ENCODE measurements at regions not wholly inside any gene's neighbourhood (a gene's known extent, or its start where the extent isn't known, plus 50 kb on each side); places are given as distances from the start of the nearest gene placed in this dataset.
"Not testable (repeated sequence)": the region's sequence is repeated elsewhere in the genome, so short reads cannot be mapped to it uniquely, and the experiment has no call there.

- in situ Hi-C loops (cut with HindIII; ENCODE audit: low pct_unique_long_range_greater_than_20kb, low sequenced_read_pairs) = no loop called here
- DNase-seq (ENCODE audit: low read depth) = no peak
Observed at GRCh38 chr2:167653131-167653530, 594.3 kb downstream of the STK39 start.

DNA sequence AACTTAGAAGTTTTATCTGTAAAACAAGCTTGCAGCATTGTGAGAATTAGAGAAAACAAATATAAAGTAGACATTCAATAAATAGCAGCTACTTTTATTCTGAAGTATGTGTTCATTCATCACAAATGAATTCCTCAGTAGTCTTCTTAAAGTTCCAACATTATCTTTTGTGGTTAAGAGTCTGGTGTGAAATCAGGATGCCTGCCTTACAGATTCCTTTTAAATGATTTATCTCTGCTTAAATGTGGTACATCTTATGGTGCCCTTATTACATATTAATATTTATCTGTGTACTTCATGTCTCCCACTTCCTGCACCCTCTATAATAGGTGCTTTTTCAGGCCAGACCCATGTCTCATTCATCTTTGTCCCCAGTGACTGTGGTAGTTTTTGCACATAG lies 595.0 kb downstream of the STK39 start:
- DNase-seq (ENCODE audit: low read depth) = no peak
- in situ Hi-C loops (cut with HindIII; ENCODE audit: low pct_unique_long_range_greater_than_20kb, low sequenced_read_pairs) = no loop called here

- in situ Hi-C loops (cut with HindIII; ENCODE audit: low pct_unique_long_range_greater_than_20kb, low sequenced_read_pairs) = no loop called here
- no peak for DNase-seq (ENCODE audit: low read depth)
Observed at GRCh38 chr2:167651406-167652151, 595.8 kb downstream of the STK39 start.

GRCh38 chr2:167646557-167646956 lies 600.8 kb downstream of the STK39 start:
- DNase-seq (ENCODE audit: low read depth) = no peak
- in situ Hi-C loops (cut with HindIII; ENCODE audit: low pct_unique_long_range_greater_than_20kb, low sequenced_read_pairs) = no loop called here

DNA sequence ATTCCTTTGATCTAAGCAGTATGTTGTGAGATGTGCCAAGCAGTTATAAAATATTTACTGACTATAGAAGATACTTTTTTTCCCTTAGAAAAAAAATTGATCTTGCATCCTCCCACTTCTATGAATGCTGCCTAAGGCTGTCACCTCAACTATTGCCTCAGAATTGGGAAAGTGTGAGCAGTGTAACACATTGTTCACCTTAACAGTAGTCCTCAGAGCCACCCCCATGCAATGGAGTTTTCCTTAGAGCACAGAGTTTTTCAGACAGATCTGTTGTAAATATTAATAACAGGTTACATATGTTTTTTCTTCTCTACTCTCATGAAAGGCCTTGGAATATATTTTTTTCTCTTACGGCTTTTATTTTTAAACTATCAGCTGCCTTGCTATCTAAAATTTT lies 607.3 kb downstream of the STK39 start:
- in situ Hi-C loops (cut with HindIII; ENCODE audit: low pct_unique_long_range_greater_than_20kb, low sequenced_read_pairs) = no loop called here
- no peak for DNase-seq (ENCODE audit: low read depth)

- no peak for DNase-seq (ENCODE audit: low read depth)
- in situ Hi-C loops (cut with HindIII; ENCODE audit: low pct_unique_long_range_greater_than_20kb, low sequenced_read_pairs) = no loop called here
Observed at GRCh38 chr2:167637741-167638140, 609.7 kb downstream of the STK39 start.

DNA sequence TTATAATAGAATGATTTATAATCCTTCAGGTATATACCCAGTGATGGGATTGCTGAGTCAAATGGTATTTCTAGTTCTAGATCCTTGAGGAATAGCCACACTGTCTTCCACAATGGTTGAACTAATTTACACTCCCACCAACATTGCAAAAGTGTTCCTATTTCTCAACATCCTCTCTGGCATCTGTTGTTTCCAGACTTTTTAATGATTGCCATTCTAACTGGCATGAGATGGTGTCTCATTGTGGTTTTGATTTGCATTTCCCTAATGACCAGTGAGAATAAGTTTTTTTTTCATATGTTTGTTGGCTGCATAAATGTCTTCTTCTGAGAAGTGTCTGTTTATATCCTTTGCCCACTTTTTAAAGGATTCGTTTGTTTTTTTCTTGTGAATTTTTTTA lies 615.1 kb downstream of the STK39 start:
- in situ Hi-C loops (cut with HindIII; ENCODE audit: low pct_unique_long_range_greater_than_20kb, low sequenced_read_pairs); DNase-seq (ENCODE audit: low read depth): not testable (repeated sequence)

- in situ Hi-C loops (cut with HindIII; ENCODE audit: low pct_unique_long_range_greater_than_20kb, low sequenced_read_pairs) = no loop called here
- DNase-seq (ENCODE audit: low read depth) = no peak
Observed at GRCh38 chr2:167626961-167627360, 620.4 kb downstream of the STK39 start.

DNA sequence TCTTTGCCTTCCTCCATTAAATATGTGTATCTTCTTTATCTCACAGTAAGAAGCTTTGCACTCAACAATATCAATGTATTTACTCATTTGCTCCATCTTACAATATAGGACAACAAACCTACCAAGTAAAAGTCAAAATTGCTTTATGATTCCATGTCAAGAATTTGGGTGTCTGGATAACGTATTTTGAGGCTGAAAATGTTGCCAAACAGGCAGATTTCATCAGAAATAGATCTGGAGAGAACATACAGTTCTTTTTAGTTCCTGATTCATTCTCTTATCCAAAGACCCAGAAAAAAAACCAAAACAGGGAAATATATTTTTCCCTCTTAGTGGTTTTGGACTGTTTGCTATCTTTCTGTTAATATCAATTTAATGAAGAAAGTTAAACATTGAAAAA lies 621.1 kb downstream of the STK39 start:
- DNase-seq (ENCODE audit: low read depth) = no peak
- in situ Hi-C loops (cut with HindIII; ENCODE audit: low pct_unique_long_range_greater_than_20kb, low sequenced_read_pairs) = no loop called here

DNA sequence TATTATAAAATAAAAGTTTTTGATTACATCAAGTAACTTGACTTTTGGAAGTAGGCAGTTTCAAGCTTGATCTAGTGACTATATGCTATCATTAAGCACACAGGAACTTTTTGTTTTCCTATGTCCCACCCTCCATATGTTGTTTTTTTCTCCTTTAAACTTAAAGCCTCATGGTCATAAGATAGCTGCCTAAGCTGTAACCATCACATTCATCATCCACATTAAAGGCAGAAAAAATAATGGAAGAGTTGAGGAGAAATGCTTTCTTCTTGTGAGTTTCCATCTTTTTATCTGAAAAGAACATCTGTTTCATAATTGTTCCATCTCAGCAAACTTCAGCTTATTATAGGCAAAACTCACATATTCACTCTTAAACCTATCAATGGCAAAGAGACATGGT lies 630.4 kb downstream of the STK39 start:
- in situ Hi-C loops (cut with HindIII; ENCODE audit: low pct_unique_long_range_greater_than_20kb, low sequenced_read_pairs) = no loop called here
- DNase-seq (ENCODE audit: low read depth) = no peak

DNA sequence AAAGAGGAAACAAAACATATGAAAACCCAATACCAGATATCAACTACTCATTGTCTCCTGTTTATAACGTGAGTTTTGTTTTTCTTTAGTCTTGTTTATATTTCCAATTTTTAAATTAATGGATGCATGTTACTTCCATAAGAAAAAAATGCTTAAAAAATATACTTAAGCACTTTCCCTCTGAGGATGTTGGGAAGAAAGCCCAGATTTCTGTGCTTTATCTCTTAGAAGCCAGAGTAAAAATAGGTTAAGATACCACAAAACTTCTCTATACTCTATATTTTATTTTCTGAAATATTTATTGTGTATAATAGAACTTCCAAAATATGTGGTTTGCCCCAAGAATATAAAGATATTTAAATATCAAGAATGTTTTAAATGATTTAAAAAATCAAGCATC lies 633.9 kb downstream of the STK39 start:
- in situ Hi-C loops (cut with HindIII; ENCODE audit: low pct_unique_long_range_greater_than_20kb, low sequenced_read_pairs) = no loop called here
- no peak for DNase-seq (ENCODE audit: low read depth)

GRCh38 chr2:167608487-167608886 lies 638.9 kb downstream of the STK39 start:
- in situ Hi-C loops (cut with HindIII; ENCODE audit: low pct_unique_long_range_greater_than_20kb, low sequenced_read_pairs) = no loop called here

DNA sequence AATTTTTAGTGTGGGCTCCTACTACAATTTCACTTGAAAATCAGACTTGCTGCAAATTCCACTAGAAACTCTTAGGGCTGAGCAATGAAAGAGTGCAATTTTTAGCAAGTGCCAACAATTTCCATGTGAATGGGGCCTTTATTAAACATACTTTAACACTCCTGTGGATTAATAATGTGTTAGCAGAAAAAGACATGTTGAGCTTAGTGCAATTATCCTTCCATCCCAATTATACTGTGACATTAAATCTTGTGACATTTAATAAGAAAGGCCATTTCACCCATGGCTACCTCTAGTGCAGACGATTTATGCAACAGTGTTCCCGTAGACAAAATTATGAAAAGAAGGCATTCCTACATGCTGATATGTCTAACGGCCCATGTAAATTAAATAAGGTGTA lies 639.7 kb downstream of the STK39 start:
- DNase-seq (ENCODE audit: low read depth) = no peak
- in situ Hi-C loops (cut with HindIII; ENCODE audit: low pct_unique_long_range_greater_than_20kb, low sequenced_read_pairs) = no loop called here

More at GRCh38 chr2:167608487-167608886, 638.9 kb downstream of the STK39 start:
- no peak for DNase-seq (ENCODE audit: low read depth)

- DNase-seq (ENCODE audit: low read depth) = no peak
- in situ Hi-C loops (cut with HindIII; ENCODE audit: low pct_unique_long_range_greater_than_20kb, low sequenced_read_pairs) = no loop called here
Observed at GRCh38 chr2:167607211-167607610, 640.2 kb downstream of the STK39 start.

DNA sequence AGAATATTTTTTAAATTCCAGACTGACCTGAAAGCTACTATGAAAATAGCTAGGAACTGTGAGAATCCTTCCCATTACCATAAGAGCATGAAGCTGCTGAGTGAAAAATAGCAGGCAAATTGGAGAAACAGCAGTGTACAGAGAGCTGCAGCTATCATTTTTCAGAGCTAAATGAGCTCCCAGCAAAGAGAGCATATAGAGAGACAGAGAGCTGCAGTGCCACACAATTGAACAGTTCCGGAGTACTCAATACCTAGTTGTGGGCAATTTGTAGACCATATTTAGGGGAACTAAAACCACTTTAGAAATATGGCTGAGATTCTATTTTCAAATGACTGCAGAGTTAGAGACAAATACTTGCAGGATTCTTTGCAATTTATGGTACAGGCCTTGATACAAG lies 645.3 kb downstream of the STK39 start:
- DNase-seq (ENCODE audit: low read depth) = no peak
- in situ Hi-C loops (cut with HindIII; ENCODE audit: low pct_unique_long_range_greater_than_20kb, low sequenced_read_pairs) = no loop called here

- in situ Hi-C loops (cut with HindIII; ENCODE audit: low pct_unique_long_range_greater_than_20kb, low sequenced_read_pairs) = no loop called here
- DNase-seq (ENCODE audit: low read depth) = no peak
Observed at GRCh38 chr2:167599219-167599618, 648.2 kb downstream of the STK39 start.

GRCh38 chr2:167595839-167596471 lies 651.4 kb downstream of the STK39 start:
- no peak for DNase-seq (ENCODE audit: low read depth)
- in situ Hi-C loops (cut with HindIII; ENCODE audit: low pct_unique_long_range_greater_than_20kb, low sequenced_read_pairs) = no loop called here

GRCh38 chr2:167595021-167595420 lies 652.4 kb downstream of the STK39 start:
- DNase-seq (ENCODE audit: low read depth) = no peak
- in situ Hi-C loops (cut with HindIII; ENCODE audit: low pct_unique_long_range_greater_than_20kb, low sequenced_read_pairs) = no loop called here

DNA sequence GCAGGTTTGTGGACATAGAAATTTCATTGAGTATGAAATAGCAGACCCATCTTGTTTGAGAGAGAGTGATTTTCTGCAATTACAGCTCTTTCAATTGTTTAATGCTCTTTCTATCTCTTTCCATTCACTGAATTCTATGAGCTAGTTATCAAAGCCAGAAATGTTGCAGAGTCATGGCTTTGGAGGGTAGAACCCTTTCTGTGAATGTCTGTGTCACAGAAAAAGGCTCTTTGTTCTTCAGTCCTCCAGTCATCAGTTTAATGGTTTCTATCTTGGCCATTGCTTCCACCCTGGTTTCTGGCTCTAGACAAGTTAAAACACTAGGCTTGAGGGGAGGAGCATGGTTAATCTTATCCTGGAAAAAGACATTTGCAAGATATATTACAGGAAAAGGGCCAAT lies 655.0 kb downstream of the STK39 start:
- in situ Hi-C loops (cut with HindIII; ENCODE audit: low pct_unique_long_range_greater_than_20kb, low sequenced_read_pairs) = no loop called here

GRCh38 chr2:167582619-167583018 lies 664.8 kb downstream of the STK39 start:
- in situ Hi-C loops (cut with HindIII; ENCODE audit: low pct_unique_long_range_greater_than_20kb, low sequenced_read_pairs) = no loop called here
- no peak for DNase-seq (ENCODE audit: low read depth)

More for the DNA sequence above, 655.0 kb downstream of the STK39 start:
- DNase-seq (ENCODE audit: low read depth) = no peak
